ENCODE measurements at regions not wholly inside any gene's neighbourhood (a gene's known extent, or its start where the extent isn't known, plus 50 kb on each side); places are given as distances from the start of the nearest gene placed in this dataset.

- H4K20me1 ChIP-seq (ENCODE audit: insufficient read depth, low read length, poor library complexity, severe bottlenecking) = no peaks in the 10 kb centered on the region
- no peaks in the 10 kb centered on the region for H3K9me3 ChIP-seq (ENCODE audit: insufficient read depth, low read depth, low read length)
- H3K4me2 ChIP-seq (ENCODE audit: low read depth, low read length, poor library complexity, severe bottlenecking) = no peak overlapping the region
- H3K9me2 ChIP-seq (replicated peaks; ENCODE audit: low read depth, low read length) = no peaks in the 10 kb centered on the region
- H3K9ac ChIP-seq (ENCODE audit: low read depth, low read length, poor library complexity, severe bottlenecking) = no peak overlapping the region
- H3K4me3 ChIP-seq (ENCODE audit: low read length, poor library complexity, severe bottlenecking) = no peak overlapping the region
- H3F3A ChIP-seq (ENCODE audit: low read depth) = no peaks in the 10 kb centered on the region
- H2AFZ ChIP-seq (ENCODE audit: low read length) = no peak overlapping the region
- no peaks in the 10 kb centered on the region for H3K4me1 ChIP-seq (ENCODE audit: insufficient read depth, low read length, poor library complexity, severe bottlenecking)
- no peaks in the 10 kb centered on the region for H3K79me2 ChIP-seq (ENCODE audit: insufficient read depth, low read length)
- no peaks in the 10 kb centered on the region for H3K36me3 ChIP-seq (ENCODE audit: insufficient read depth, low read length)
- H3K27me3 ChIP-seq (ENCODE audit: insufficient read depth, low read length, poor library complexity, severe bottlenecking) = no peaks in the 10 kb centered on the region
- no peak for TF ChIP-seq EZH2phosphoT487 (IDR thresholded peaks at IDR 0.05; ENCODE audit: borderline replicate concordance)
Observed at GRCh38 chr22:22957090-22957489, 69.5 kb downstream of the IGLL5 start.

- H2AFZ ChIP-seq (ENCODE audit: low read length) = no peak overlapping the region
- H3K9me3 ChIP-seq (ENCODE audit: insufficient read depth, low read depth, low read length) = no peaks in the 10 kb centered on the region
- no peak overlapping the region for H3K9ac ChIP-seq (ENCODE audit: low read depth, low read length, poor library complexity, severe bottlenecking)
- no peaks in the 10 kb centered on the region for H4K20me1 ChIP-seq (ENCODE audit: insufficient read depth, low read length, poor library complexity, severe bottlenecking)
- no peaks in the 10 kb centered on the region for H3K27me3 ChIP-seq (ENCODE audit: insufficient read depth, low read length, poor library complexity, severe bottlenecking)
- no peak overlapping the region for H3K4me3 ChIP-seq (ENCODE audit: low read length, poor library complexity, severe bottlenecking)
- H3K4me2 ChIP-seq (ENCODE audit: low read depth, low read length, poor library complexity, severe bottlenecking) = no peak overlapping the region
- no peaks in the 10 kb centered on the region for H3F3A ChIP-seq (ENCODE audit: low read depth)
- no peak for TF ChIP-seq EZH2phosphoT487 (IDR thresholded peaks at IDR 0.05; ENCODE audit: borderline replicate concordance)
- TF ChIP-seq CTCF (conservative IDR thresholded peaks at IDR 0.05; ENCODE audit: low read length) = no peak
- H3K9me2 ChIP-seq (replicated peaks; ENCODE audit: low read depth, low read length) = no peaks in the 10 kb centered on the region
- no peaks in the 10 kb centered on the region for H3K79me2 ChIP-seq (ENCODE audit: insufficient read depth, low read length)
- no peaks in the 10 kb centered on the region for H3K36me3 ChIP-seq (ENCODE audit: insufficient read depth, low read length)
- no peaks in the 10 kb centered on the region for H3K4me1 ChIP-seq (ENCODE audit: insufficient read depth, low read length, poor library complexity, severe bottlenecking)
Observed at GRCh38 chr22:22958621-22959020, 71.0 kb downstream of the IGLL5 start.

- no peak overlapping the region for H3K4me3 ChIP-seq (ENCODE audit: low read length, poor library complexity, severe bottlenecking)
- no peak for TF ChIP-seq EZH2phosphoT487 (IDR thresholded peaks at IDR 0.05; ENCODE audit: borderline replicate concordance)
- peak; percentile 100 for TF ChIP-seq CTCF (conservative IDR thresholded peaks at IDR 0.05; ENCODE audit: low read length)
- no peaks in the 10 kb centered on the region for H3K27me3 ChIP-seq (ENCODE audit: insufficient read depth, low read length, poor library complexity, severe bottlenecking)
- no peaks in the 10 kb centered on the region for H3F3A ChIP-seq (ENCODE audit: low read depth)
- H4K20me1 ChIP-seq (ENCODE audit: insufficient read depth, low read length, poor library complexity, severe bottlenecking) = no peaks in the 10 kb centered on the region
- no peaks in the 10 kb centered on the region for H3K36me3 ChIP-seq (ENCODE audit: insufficient read depth, low read length)
- H3K9ac ChIP-seq (ENCODE audit: low read depth, low read length, poor library complexity, severe bottlenecking) = no peak overlapping the region
- H3K4me1 ChIP-seq (ENCODE audit: insufficient read depth, low read length, poor library complexity, severe bottlenecking) = no peaks in the 10 kb centered on the region
- peak overlapping the region; percentile 47; the same call in 1 of the 2 replicates for H2AFZ ChIP-seq (ENCODE audit: low read length)
- H3K79me2 ChIP-seq (ENCODE audit: insufficient read depth, low read length) = no peaks in the 10 kb centered on the region
- H3K9me3 ChIP-seq (ENCODE audit: insufficient read depth, low read depth, low read length) = no peaks in the 10 kb centered on the region
- H3K4me2 ChIP-seq (ENCODE audit: low read depth, low read length, poor library complexity, severe bottlenecking) = no peak overlapping the region
- no peaks in the 10 kb centered on the region for H3K9me2 ChIP-seq (replicated peaks; ENCODE audit: low read depth, low read length)
Observed at GRCh38 chr22:22959147-22959827, 71.7 kb downstream of the IGLL5 start.

DNA sequence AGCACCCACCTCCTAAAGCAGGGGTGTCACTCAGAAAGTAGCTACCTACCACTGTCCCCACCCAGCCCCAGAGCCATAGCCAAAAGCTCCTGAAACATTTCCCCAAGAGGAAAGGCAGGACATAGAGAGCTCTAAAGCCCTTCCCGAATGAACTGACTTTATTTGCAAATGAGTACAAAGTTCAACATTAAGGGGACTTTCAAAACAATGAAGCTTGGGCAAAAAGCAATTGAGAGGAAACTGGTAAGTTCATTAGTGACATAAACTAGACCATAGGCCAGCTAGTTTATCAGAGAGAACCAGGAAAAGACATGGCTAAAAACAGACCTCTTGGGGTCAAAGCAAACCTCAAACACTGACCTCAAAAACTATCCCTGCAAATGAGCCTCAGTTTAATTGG, 72.7 kb downstream of the IGLL5 start:
- Histone ChIP-seq H3K9me2 (replicated peaks; ENCODE audit: low read depth, low read length) (no peaks in the 10 kb centered on the region), H3K79me2 (ENCODE audit: insufficient read depth, low read length) (no peaks in the 10 kb centered on the region), H3K4me2 (ENCODE audit: low read depth, low read length, poor library complexity, severe bottlenecking) (no peak overlapping the region), H2AFZ (ENCODE audit: low read length) (no peak overlapping the region), H3K4me1 (ENCODE audit: insufficient read depth, low read length, poor library complexity, severe bottlenecking) (no peaks in the 10 kb centered on the region), H3K9ac (ENCODE audit: low read depth, low read length, poor library complexity, severe bottlenecking) (no peak overlapping the region), H3K36me3 (ENCODE audit: insufficient read depth, low read length) (no peaks in the 10 kb centered on the region), H3K9me3 (ENCODE audit: insufficient read depth, low read depth, low read length) (no peaks in the 10 kb centered on the region), H3F3A (ENCODE audit: low read depth) (no peaks in the 10 kb centered on the region), H3K4me3 (ENCODE audit: low read length, poor library complexity, severe bottlenecking) (no peak overlapping the region), H3K27me3 (ENCODE audit: insufficient read depth, low read length, poor library complexity, severe bottlenecking) (no peaks in the 10 kb centered on the region), H4K20me1 (ENCODE audit: insufficient read depth, low read length, poor library complexity, severe bottlenecking) (no peaks in the 10 kb centered on the region)
- no peak for TF ChIP-seq CTCF (conservative IDR thresholded peaks at IDR 0.05; ENCODE audit: low read length)
- no peak for TF ChIP-seq EZH2phosphoT487 (IDR thresholded peaks at IDR 0.05; ENCODE audit: borderline replicate concordance)
